Chondrocyte (in vitro differentiated cells): ENCODE measurements at regions not wholly inside any gene's neighbourhood (a gene's known extent, or its start where the extent isn't known, plus 50 kb on each side); places are given as distances from the start of the nearest gene placed in this dataset.

ENCODE experiments used
- DNase-seq: peaks from one replicate; pipeline ENCODE4 v3.0.0; 2021; ENCODE audit warnings: mixed read lengths, low spot score
- H3K27ac Mint-ChIP-seq: one replicate; pipeline ENCODE4 v1.8.0; 2021; ENCODE audit warnings: mild to moderate bottlenecking, moderate library complexity, mixed read lengths; ENCODE audit not compliant: unreplicated experiment
- H3K27me3 Mint-ChIP-seq: 2 replicates; pipeline ENCODE4 v1.8.0; 2021; ENCODE audit warnings: low read depth, mixed read lengths
- H3K36me3 Mint-ChIP-seq: 2 replicates; pipeline ENCODE4 v1.8.0; 2021; ENCODE audit warnings: low read depth, mixed read lengths
- H3K4me1 Mint-ChIP-seq: 2 replicates; pipeline ENCODE4 v1.8.0; 2021; ENCODE audit warnings: low read depth, mild to moderate bottlenecking, mixed read lengths
- H3K4me3 Mint-ChIP-seq: one replicate; pipeline ENCODE4 v1.8.0; 2021; ENCODE audit warnings: mild to moderate bottlenecking, moderate library complexity, mixed read lengths; ENCODE audit not compliant: unreplicated experiment
- H3K9me3 Mint-ChIP-seq: 2 replicates; pipeline ENCODE4 v1.8.0; 2021; ENCODE audit warnings: low read depth, mixed read lengths
- CTCF ChIP-seq: fragments of 200-600 bp; sonication (generic); IDR thresholded peaks from 2 replicates; pipeline ENCODE4 v1.5.0; 2021; ENCODE audit warnings: antibody characterized with exemption, mild to moderate bottlenecking, moderate library complexity

GRCh38 chr4:28665306-28665705 lies 1804.7 kb downstream of the STIM2 start:
- Mint-ChIP-seq H3K27me3 (no peaks in the 10 kb centered on the region), H3K36me3 (peaks cover 2% of the 10 kb centered on the region), H3K27ac (no peak overlapping the region), H3K4me1 (no peaks in the 10 kb centered on the region), H3K9me3 (no peaks in the 10 kb centered on the region), H3K4me3 (no peak overlapping the region)
- no peak for TF ChIP-seq CTCF
- no peak for DNase-seq

DNA sequence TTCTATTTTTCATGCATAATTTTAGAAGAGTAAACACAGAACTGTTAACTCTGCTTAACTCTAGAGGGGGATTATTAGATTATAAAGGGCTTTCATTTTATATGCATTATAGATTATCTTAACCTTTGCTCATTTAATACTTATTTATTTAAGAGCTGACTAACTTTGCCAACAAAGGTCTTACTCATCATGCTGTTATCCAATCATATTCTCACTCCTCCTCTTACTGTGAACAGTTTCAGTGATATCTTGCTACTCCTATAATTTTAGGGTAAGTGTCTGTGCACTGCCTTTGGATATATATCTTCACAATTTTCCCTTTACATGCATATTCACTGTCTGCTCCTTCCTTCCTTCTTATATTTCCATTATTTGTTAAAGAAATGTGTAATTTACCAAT lies 1814.9 kb downstream of the STIM2 start:
- Mint-ChIP-seq H3K9me3 (no peaks in the 10 kb centered on the region), H3K36me3 (no peaks in the 10 kb centered on the region), H3K4me1 (no peaks in the 10 kb centered on the region), H3K4me3 (no peak overlapping the region), H3K27me3 (peaks cover 2% of the 10 kb centered on the region), H3K27ac (no peak overlapping the region)
- DNase-seq, result no peak
- no peak for TF ChIP-seq CTCF

- Mint-ChIP-seq H3K9me3 (no peaks in the 10 kb centered on the region), H3K27me3 (no peaks in the 10 kb centered on the region), H3K36me3 (no peaks in the 10 kb centered on the region), H3K4me3 (no peak overlapping the region), H3K27ac (no peak overlapping the region), H3K4me1 (no peaks in the 10 kb centered on the region)
- TF ChIP-seq CTCF, result no peak
- no peak for DNase-seq
Measured at GRCh38 chr4:28677808-28678207, 1817.2 kb downstream of the STIM2 start.

- Mint-ChIP-seq H3K27ac (no peak overlapping the region), H3K4me1 (no peaks in the 10 kb centered on the region), H3K27me3 (no peaks in the 10 kb centered on the region), H3K4me3 (no peak overlapping the region), H3K36me3 (no peaks in the 10 kb centered on the region), H3K9me3 (no peaks in the 10 kb centered on the region)
- no peak for TF ChIP-seq CTCF
- DNase-seq, result no peak
Measured at GRCh38 chr4:28682847-28683246, 1822.2 kb downstream of the STIM2 start.

DNA sequence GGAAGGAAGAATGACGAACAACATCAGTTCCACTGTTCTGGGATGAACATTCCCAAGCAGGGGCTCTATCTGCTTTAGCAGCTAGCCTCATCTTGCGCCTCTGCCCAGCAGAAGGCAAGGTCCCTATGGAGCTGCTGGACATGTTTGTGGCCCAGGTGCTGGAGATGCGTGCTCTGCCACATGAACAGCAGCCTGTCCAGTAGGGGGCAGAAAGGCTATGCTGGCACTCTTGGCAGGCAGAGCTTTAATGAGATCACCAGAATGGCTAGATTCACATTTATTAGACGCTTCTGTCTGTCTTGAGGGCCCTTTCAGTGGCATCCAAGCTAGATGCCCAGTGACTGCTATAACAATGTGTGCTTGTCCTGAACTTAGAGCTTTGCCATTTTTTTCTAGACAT lies 1826.0 kb downstream of the STIM2 start:
- peak; percentile 68 for TF ChIP-seq CTCF
- Mint-ChIP-seq H3K4me1 (no peaks in the 10 kb centered on the region), H3K4me3 (no peak overlapping the region), H3K27me3 (no peaks in the 10 kb centered on the region), H3K9me3 (no peaks in the 10 kb centered on the region), H3K36me3 (no peaks in the 10 kb centered on the region), H3K27ac (no peak overlapping the region)
- no peak for DNase-seq
